HTR-8/SVneo (cell line): ENCODE measurements at regions not wholly inside any gene's neighbourhood (a gene's known extent, or its start where the extent isn't known, plus 50 kb on each side); places are given as distances from the start of the nearest gene placed in this dataset.

Experiments
- DNase-seq: peaks from one replicate; pipeline ENCODE4 v3.0.0; 2011; ENCODE audit warnings: low spot score, mixed read lengths; ENCODE audit not compliant: insufficient read length
- FAIRE-seq: peaks from 2 replicates; lab custom pipeline; 2011; peaks lifted over from hg19 to GRCh38; lab: Jason Lieb, UNC

DNA sequence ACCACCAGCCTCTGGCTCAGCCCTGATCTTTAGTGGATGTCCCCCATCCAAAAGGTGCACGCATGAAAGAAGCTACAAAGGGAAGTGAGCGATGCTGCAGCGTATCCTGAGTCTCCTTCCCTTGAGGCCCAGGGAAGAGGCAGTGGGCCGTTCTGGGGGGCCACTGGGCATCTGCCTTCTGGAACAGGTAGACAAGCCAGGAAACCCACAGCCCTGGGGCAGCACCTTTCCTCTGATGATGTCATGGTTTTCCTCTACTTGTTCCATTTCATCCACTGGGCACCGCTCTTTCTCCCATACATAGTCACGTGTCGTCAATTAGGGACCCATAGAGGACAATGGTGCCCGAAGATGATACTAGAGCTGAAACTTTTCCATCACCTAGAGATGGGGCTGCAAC, 194.0 kb upstream of the IRX1 start:
- no peak for FAIRE-seq
- DNase-seq: no peak

DNA sequence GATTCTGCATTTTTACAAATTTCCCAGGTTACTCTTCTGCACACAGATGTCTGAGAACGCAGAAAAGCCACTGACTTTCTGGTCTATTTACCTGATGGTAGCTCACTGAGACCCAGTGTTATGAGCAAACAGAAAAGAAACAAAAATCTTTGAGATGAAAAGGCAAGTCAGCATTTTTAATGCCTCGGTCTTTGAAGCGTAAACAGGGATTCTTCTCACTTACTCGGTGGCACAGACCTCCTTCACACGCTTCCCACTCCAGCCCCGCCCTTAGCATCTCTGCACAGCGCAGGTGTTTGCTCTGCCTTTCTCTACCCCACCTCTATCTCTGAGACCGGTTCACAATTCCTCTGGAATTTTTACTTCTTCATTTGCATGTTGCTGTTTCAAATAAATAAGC, 195.0 kb upstream of the IRX1 start:
- DNase-seq: no peak
- FAIRE-seq: no peak

DNA sequence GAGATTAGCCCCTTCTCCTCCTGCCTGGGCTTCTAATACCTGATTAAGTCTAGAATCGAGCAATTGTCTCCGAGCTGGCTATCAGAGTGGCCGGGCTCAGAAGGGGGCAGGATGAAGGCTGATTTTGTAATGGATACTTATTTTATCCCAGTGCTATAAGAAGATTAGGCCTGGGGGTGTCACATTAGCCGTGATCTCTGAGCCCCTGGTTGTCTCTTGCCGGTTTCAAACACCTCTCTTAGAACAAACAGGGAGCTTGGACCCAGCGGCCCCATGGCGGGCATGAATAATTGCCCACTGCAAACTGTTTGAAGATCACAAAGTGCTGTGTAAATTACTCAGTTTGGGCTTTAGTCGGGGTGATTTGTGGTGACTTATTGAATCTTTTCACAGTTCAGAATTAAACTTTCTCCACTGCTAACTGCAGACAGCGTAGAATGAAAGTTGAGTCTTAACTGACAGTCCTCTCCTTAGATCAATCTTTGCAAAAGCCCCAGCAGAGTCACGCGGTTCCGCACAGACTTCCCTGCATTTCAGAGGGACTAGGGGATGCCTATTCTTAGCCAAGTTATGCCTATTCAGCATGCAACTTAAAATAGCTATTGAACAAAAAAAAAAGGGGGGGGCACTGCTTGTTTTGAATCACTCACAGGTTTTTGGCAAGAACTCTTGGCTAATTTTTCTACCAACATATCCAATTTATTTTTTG, 200.6 kb upstream of the IRX1 start:
- DNase-seq: no peak
- no peak for FAIRE-seq

DNA sequence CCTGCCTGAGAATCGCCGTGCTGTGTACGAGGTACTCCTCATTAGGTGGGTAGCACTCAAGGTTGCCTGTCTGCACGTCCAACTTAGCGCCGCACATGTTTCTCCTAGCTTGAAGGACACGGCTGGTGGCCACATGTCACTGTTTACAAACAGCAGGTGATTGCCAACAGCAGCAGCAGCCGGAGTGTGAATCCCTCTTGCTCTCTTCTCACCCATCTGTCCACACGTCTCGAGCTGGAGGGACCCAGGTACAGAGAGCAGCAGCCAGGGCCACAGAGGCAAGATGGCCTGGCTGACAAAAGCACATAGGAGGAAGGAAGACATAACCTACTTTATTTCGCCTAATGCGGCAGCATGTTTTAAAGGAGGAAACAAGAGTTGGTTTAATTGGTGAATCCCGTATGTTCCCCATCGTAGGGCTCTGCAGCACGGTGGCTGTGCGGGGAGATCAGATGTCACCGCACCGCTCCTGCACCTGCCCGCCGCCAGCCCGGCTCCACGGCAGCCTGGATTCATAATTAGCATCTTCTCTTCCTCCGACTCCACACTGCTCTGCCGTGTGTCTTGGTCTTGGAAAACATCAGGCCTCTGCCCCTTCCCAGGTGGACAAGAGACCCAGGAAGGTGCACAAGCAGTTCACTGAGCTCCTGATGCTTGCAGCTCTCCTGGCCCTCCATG, 201.6 kb upstream of the IRX1 start:
- DNase-seq: no peak
- FAIRE-seq: no peak

DNA sequence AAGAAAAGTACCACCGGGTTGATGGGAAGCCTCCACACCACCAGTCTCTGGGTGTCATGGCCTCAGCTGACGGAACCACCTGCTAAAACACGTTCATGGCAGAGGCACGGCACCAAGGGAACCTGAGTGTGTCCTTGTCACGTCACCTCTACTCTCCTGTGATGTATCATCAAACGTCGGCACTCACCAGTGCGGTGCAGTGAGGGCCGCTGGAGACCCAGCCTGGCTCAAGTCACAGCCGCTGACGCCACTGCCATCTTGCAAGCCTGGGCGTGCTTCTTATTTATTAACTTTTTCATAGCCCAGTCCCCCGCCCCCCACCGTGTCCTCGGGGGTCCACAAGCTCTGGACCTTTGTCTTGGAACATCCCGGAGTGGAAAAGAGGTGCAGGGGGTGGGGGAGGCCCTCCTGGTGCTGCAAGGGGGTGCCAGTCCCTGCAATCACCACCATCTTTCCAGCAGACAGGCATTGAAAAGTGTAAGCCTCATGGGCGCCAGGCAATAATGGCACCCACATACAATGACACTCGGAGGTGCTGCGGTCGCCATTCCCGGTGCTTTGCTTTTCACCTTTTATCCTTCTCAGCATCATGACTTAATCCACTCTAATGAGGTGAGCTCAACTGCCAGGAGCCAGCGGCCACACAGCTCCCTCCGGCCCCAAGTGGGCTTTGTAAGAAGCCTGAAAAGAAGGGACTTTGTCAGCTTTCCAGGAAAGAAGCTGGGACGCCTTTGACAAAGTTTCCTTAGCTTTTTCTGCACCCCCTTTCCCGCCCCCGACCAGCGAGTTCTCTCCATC, 202.3 kb upstream of the IRX1 start:
- FAIRE-seq: no peak
- DNase-seq: no peak

DNA sequence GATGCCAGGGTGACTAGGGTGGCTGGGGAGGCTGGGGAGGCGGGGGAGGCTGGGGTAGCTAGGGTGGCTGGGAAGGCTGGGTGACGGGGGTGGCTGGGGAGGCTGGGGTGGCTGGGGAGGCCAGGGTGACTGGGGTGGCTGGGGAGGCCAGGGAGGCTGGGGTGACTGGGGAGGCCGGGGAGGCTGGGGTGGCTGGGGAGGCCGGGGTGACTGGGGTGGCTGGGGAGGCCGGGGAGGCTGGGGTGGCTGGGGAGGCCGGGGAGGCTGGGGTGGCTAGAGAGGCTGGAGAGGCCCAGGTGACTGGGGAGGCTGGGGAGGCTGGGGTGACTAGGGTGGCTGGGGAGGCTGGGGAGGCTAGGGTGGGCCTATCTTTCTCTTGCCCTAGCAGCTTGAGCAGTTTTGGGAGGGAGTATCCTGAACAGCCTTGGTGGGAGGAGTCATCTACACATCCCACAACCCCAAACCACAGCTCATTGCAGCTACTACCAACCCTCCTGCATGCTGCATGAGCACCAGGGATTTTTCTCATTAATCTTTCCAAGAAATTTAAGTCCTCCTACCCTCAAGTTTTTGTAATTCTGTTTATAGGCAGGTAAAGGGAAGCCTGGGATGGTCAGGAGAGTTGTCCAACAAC, 203.2 kb upstream of the IRX1 start:
- no peak for FAIRE-seq
- DNase-seq: no peak

DNA sequence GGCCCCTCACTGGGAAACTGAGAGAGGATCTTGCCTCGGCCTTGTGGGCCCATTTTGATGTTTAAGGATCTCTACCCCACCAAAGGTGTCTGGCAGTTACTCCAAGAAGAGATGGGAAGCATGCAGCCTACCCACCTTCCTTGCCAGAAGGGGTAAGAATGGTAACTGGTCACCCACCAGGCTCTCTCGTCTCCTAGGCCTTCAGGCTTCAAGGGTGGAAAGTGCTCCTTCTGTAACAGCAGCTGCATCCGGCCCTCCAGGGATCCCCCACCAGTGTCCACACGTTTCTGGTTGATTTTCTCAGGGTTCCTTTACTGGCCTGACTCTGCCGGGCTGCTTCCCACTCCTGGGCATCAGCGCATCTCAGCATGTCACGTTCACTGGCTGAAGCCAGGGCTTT, 204.4 kb upstream of the IRX1 start:
- FAIRE-seq (no peak), DNase-seq (no peak)

DNA sequence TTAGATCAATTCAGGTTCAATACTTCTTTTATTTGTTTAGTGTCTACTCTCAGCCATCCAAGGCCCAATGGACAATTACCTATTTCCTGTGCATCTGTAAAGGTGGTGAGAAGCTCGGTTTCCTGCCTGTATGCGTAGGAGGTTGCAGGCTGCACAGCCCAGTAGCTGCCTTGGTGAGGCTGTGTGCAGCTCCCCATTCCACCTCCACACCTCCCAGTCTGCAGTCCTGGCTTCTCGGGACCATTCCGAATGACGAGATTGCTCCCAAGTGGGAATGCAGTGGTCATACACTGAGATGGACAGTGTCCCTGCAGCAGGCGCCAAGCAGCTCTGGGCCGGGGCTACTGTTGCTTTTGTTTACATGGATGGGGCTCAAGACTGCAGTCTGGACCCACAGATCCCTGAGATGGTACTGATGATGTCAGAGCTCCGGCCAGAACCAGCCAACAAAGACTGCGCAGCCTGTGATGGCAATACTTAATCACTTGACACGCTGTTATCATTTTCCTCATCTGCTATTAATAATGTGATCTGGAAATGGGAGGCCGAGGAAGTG, 206.1 kb upstream of the IRX1 start:
- FAIRE-seq: no peak

DNA sequence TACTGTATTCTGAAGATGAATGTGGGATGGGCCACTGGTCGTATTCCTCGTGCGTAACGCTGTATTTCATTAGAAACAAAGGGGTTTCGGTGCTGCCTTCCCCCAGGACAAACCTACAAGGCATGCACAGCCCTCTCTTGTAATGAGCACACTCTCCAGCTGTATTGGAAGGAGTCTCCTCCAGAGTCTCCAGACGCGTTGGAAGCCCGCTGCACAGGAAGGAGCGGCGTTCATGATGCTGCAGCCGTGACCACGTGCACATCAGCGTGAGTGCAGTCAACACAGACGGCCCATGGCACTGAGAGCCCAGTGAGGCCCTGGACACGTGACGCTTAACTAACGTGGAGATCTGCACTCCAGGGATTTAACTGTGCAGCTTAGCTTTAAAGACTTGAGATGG, 209.0 kb upstream of the IRX1 start:
- FAIRE-seq: no peak
- DNase-seq: no peak

More for the DNA sequence above, 206.1 kb upstream of the IRX1 start:
- no peak for DNase-seq

DNA sequence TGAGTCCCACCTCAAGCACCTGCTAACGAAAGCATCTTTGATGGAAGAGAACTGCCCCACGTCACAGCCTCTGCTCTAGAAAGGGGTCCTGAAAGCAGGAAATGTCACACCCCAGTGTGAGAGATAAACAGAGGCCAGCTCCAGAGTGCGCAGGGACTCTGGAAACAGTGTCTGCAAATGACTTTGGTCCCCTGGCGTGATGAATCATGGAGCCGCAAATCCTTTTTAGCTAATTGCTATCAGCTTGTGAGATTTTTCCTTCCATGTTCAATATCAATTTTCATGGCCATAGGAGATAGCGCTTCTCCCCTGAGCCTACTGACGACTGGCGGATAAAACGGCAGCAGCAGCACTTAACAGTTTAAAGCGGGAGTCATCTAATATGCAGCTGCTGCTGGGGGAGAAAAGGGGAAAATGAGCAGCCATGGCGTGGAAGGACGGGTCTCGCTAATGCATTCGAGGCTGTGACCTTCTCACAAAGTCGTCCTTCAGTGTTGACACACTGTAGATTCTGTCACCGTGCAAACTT, 209.6 kb upstream of the IRX1 start:
- DNase-seq (no peak), FAIRE-seq (no peak)

DNA sequence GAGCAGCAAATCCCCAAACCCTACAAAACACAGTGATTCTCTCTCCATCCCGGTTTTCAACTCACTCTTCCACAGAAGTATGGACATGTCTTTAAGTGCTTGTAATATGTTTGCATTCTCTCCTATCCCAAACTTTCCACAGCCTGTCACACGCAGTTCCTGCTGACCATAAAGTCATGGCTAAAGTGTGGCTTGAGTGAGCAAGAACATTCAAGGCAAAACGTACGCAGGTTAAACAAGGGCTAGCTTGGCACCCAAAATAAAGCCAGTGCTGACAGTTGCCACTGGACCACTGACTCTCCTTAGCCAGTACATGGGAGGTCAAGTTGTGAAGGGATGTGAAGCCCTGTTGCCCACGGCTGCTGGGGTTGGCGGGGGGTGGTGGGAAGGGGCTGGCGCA, 211.1 kb upstream of the IRX1 start:
- DNase-seq (no peak), FAIRE-seq (peak; percentile 40)

DNA sequence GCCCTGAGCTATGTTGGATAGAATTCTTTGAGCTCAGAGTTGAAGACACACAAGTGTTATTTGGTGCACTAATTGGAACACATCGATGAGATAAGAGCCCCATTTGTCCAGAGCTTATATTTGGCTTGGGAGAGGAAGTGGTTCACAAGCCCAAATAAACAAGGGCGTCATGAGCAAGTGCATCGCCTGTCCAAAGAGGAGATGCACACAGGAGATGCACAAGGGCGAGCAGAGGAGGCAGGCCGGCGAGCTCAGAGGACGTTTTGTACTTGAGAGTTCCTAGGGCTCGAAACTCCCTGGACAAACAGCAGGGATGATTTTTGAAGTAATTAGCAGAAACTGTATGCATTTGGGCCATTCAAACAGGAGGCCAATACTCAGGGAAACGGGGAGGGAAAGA, 212.8 kb upstream of the IRX1 start:
- FAIRE-seq (no peak), DNase-seq (no peak)

DNA sequence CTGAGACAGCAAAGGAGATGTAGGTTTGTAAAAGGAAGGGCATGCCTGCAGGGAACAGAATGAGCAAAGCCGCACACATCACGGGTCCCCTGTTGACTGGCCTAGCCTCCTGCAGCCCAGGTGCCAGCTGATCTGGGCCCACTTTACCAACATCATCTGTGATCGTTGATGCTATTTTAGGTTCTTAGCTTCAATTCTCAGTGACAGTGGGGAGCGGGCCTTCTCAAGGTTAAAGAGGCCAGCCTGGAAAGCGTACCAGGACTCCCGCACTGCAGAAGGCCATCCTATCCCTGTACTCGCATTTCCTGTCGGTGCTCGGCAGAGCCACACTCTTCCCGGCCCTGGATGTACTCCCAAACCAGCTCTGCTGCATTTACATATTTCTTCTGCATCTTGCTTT, 213.5 kb upstream of the IRX1 start:
- DNase-seq (no peak), FAIRE-seq (no peak)

DNA sequence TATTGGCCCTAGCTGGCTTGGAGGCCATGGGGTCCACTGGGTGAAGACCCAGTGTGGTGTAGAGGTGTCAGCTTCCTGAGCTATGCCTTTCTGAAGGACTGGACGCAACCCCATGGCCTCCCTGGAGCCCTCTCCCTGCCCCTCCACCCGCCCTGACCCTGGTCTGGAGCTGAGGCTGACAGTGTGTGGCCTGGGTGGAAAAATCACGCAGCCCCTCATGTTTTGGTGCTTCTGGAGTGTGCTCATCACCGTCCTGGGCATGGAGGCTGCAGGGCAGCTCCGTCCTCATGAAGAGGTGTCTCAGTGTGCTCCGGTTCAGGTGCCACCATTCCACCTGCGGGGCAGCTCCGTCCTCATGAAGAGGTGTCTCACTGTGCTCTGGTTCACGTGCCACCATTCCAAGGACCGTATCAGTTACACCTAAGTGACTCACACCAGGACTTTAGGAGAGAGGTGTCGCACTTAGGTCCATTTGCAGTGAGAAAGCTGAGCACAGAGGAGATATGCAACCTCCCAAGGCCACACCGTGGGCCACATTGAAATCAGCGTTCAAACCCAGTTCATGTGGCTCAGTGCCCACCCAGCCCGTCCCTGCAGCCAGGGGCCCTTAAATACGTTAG, 214.3 kb upstream of the IRX1 start:
- FAIRE-seq (no peak), DNase-seq (no peak)

DNA sequence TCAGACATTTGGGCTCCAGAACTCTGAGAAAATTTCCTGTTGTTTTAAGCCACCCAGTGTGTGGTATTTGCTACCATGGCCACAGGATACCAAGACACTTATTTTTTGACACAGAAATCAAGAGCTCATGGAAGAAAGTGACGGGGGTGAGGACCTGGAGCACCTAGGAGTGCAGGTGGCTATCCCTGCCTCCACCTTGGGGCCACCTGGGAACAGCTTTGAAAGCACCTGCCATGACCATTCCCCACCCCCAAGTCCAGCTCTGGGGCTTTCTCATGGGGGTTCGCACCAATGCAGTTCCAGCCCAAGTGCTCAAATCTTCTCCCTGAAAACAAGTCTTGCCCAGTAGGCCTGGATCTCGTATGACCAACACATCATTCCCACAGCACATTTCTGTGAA, 214.9 kb upstream of the IRX1 start:
- DNase-seq (no peak), FAIRE-seq (no peak)

DNA sequence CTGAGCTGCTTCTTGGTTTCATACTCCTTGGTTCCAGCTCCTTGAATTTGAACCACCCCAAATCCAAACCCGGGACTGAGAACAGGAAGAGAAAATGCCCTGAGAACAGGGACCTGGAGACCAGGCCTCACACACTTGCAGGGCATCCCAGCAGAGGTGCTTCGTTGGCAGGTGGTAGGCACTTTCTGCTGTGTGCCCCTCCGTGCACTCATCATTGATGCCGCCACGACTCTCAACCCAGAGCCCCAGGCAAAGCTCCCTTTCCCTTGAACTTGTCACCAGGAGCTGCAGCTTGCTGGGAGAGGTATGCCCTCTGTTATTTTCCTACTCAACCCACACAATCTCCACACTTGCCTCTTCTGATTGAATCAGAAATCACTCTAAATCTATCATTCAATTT, 217.8 kb upstream of the IRX1 start:
- no peak for FAIRE-seq
- DNase-seq: no peak

DNA sequence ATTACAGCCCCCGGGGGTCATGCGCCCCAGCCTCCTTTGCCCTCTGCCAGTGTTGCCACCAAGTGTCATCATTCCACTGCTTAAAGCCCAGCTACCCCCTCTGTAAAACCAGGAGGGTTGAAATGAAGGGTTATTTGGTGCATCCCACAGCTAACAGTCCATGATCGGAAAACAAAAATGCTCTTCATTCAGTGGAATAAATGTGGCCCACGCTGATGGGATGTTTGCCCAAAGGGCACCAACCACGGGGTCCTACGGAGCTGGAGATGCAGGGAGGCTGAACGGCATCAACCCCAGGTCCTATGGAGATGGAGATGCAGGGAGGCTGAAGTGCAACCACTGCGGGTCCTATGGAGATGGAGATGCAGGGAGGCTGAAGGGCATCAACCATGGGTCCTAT, 218.5 kb upstream of the IRX1 start:
- DNase-seq: no peak
- FAIRE-seq: no peak

DNA sequence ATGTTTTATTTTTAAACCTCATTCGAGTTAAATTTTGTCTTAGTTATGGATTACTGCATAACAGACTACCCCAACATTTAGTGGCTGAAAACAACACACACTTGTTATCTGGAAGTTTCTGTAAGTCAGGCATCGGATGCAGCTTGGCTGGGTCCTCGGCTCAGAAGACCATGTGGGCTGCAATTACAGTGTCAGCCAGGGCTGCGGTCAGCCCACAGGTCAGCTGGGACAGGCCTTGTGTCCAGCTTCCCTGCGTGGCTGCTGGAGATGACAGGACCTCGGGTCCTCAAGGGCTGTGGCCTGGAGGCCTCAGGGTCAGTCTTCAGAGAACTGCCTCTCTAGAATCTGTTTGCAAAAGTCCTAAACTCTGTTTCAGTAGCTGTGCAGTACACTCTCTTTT, 219.0 kb upstream of the IRX1 start:
- FAIRE-seq (no peak), DNase-seq (no peak)

DNA sequence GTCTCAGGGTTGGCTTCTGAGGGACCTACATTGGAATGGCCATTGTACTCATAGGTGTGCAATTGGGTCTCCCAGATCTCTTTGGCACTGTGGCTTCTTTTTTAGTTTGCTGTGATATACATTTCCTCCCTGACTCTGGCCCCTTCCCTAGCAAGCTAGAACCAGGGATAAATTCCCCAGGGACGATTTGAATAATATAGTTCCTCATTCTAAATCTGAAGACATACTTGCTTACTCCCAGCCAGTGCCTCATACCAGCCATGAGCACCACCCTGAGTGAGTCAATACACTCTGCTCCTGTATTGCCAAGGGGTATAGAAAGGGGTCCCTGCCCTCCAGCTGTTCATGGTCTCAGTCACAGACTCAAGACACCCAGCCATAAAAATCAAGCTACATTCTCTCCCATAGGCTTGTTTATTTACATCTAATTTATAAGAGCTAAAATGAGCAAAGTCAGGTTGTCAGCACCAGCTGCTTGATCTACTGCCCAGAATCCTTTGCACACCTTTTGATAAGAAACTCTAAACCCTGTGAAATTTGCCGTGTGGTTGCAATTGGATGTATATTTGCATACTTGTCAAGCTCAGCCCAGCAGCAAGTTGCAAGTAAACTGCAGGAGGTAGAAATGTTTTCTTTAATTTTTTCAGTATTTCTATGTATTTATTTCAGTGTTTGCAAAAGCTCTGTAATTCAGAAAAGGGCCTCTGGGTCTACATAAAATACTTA, 219.9 kb upstream of the IRX1 start:
- DNase-seq: no peak
- no peak for FAIRE-seq
